Stimulated activated naive CD8-positive, alpha-beta T cell treated with anti-CD3 and anti-CD28 coated beads, Interleukin-15, Interleukin-2, amounts not matched to agents 100 ng/mL and 50 ng/mL, for 24 hours (primary cell): ENCODE measurements at regions not wholly inside any gene's neighbourhood (a gene's known extent, or its start where the extent isn't known, plus 50 kb on each side); places are given as distances from the start of the nearest gene placed in this dataset.

Experiments used
- H3K27ac Mint-ChIP-seq: one replicate; pipeline ENCODE4 v1.8.0; 2021; ENCODE audit warnings: mild to moderate bottlenecking, mixed read lengths
- H3K27me3 Mint-ChIP-seq: one replicate; pipeline ENCODE4 v1.8.0; 2021; ENCODE audit warnings: mixed read lengths
- H3K36me3 Mint-ChIP-seq: one replicate; pipeline ENCODE4 v1.8.0; 2021; ENCODE audit warnings: low read depth, mixed read lengths
- H3K4me1 Mint-ChIP-seq: one replicate; pipeline ENCODE4 v1.8.0; 2021; ENCODE audit warnings: low read depth, mixed read lengths
- H3K4me3 Mint-ChIP-seq: one replicate; pipeline ENCODE4 v1.8.0; 2021; ENCODE audit warnings: mild to moderate bottlenecking, mixed read lengths
- H3K9me3 Mint-ChIP-seq: one replicate; pipeline ENCODE4 v1.8.0; 2021; ENCODE audit warnings: mixed read lengths

- Mint-ChIP-seq H3K4me3 (no peak overlapping the region), H3K4me1 (peaks cover 4% of the 10 kb centered on the region), H3K36me3 (no peaks in the 10 kb centered on the region), H3K27me3 (no peaks in the 10 kb centered on the region), H3K9me3 (peaks cover 3% of the 10 kb centered on the region), H3K27ac (no peak overlapping the region)
These were observed 616.3 kb downstream of the LRFN5 start for GRCh38 chr14:42222924-42223471.

GRCh38 chr14:42214981-42215491, 608.4 kb downstream of the LRFN5 start:
- Mint-ChIP-seq H3K36me3 (no peaks in the 10 kb centered on the region), H3K9me3 (no peaks in the 10 kb centered on the region), H3K27ac (no peak overlapping the region), H3K27me3 (no peaks in the 10 kb centered on the region), H3K4me1 (no peaks in the 10 kb centered on the region), H3K4me3 (no peak overlapping the region)

GRCh38 chr14:42200957-42201356, 594.3 kb downstream of the LRFN5 start:
- Mint-ChIP-seq H3K4me3 (no peak overlapping the region), H3K36me3 (no peaks in the 10 kb centered on the region), H3K27ac (no peak overlapping the region), H3K4me1 (no peaks in the 10 kb centered on the region), H3K9me3 (peaks cover 4% of the 10 kb centered on the region), H3K27me3 (no peaks in the 10 kb centered on the region)

GRCh38 chr14:42198010-42198409, 591.3 kb downstream of the LRFN5 start:
- Mint-ChIP-seq H3K27me3 (no peaks in the 10 kb centered on the region), H3K27ac (no peak overlapping the region), H3K9me3 (no peaks in the 10 kb centered on the region), H3K36me3 (no peaks in the 10 kb centered on the region), H3K4me1 (no peaks in the 10 kb centered on the region), H3K4me3 (no peak overlapping the region)

GRCh38 chr14:42192738-42193653, 586.3 kb downstream of the LRFN5 start:
- Mint-ChIP-seq H3K4me1 (no peaks in the 10 kb centered on the region), H3K27ac (no peak overlapping the region), H3K4me3 (no peak overlapping the region), H3K9me3 (no peaks in the 10 kb centered on the region), H3K27me3 (no peaks in the 10 kb centered on the region), H3K36me3 (no peaks in the 10 kb centered on the region)

GRCh38 chr14:42190744-42191143, 584.1 kb downstream of the LRFN5 start:
- H3K27ac Mint-ChIP-seq, result no peak overlapping the region
- H3K4me1 Mint-ChIP-seq, result no peaks in the 10 kb centered on the region
- peaks cover 4% of the 10 kb centered on the region for H3K9me3 Mint-ChIP-seq
- no peak overlapping the region for H3K4me3 Mint-ChIP-seq
- no peaks in the 10 kb centered on the region for H3K36me3 Mint-ChIP-seq
- H3K27me3 Mint-ChIP-seq, result no peaks in the 10 kb centered on the region

GRCh38 chr14:42187846-42188245, 581.2 kb downstream of the LRFN5 start:
- H3K36me3 Mint-ChIP-seq, result no peaks in the 10 kb centered on the region
- no peak overlapping the region for H3K4me3 Mint-ChIP-seq
- H3K27ac Mint-ChIP-seq, result no peak overlapping the region
- H3K9me3 Mint-ChIP-seq, result peaks cover 5% of the 10 kb centered on the region
- H3K4me1 Mint-ChIP-seq, result no peaks in the 10 kb centered on the region
- H3K27me3 Mint-ChIP-seq, result no peaks in the 10 kb centered on the region

- no peak overlapping the region for H3K27ac Mint-ChIP-seq
- no peaks in the 10 kb centered on the region for H3K4me1 Mint-ChIP-seq
- H3K27me3 Mint-ChIP-seq, result no peaks in the 10 kb centered on the region
- H3K9me3 Mint-ChIP-seq, result peaks cover 5% of the 10 kb centered on the region
- no peaks in the 10 kb centered on the region for H3K36me3 Mint-ChIP-seq
- no peak overlapping the region for H3K4me3 Mint-ChIP-seq
These were observed 579.0 kb downstream of the LRFN5 start for GRCh38 chr14:42185718-42186117.

- H3K4me3 Mint-ChIP-seq, result no peak overlapping the region
- no peaks in the 10 kb centered on the region for H3K4me1 Mint-ChIP-seq
- H3K27me3 Mint-ChIP-seq, result no peaks in the 10 kb centered on the region
- no peaks in the 10 kb centered on the region for H3K36me3 Mint-ChIP-seq
- H3K9me3 Mint-ChIP-seq, result peaks cover 6% of the 10 kb centered on the region
- H3K27ac Mint-ChIP-seq, result no peak overlapping the region
These were observed 567.7 kb downstream of the LRFN5 start for GRCh38 chr14:42174357-42174756.

GRCh38 chr14:42173206-42173605, 566.5 kb downstream of the LRFN5 start:
- H3K27ac Mint-ChIP-seq, result no peak overlapping the region
- peaks cover 7% of the 10 kb centered on the region for H3K9me3 Mint-ChIP-seq
- no peaks in the 10 kb centered on the region for H3K27me3 Mint-ChIP-seq
- H3K4me3 Mint-ChIP-seq, result no peak overlapping the region
- H3K36me3 Mint-ChIP-seq, result no peaks in the 10 kb centered on the region
- no peaks in the 10 kb centered on the region for H3K4me1 Mint-ChIP-seq

GRCh38 chr14:42172304-42172703, 565.6 kb downstream of the LRFN5 start:
- Mint-ChIP-seq H3K9me3 (peaks cover 13% of the 10 kb centered on the region), H3K27ac (no peak overlapping the region), H3K36me3 (no peaks in the 10 kb centered on the region), H3K27me3 (no peaks in the 10 kb centered on the region), H3K4me3 (no peak overlapping the region), H3K4me1 (no peaks in the 10 kb centered on the region)

- Mint-ChIP-seq H3K27ac (no peak overlapping the region), H3K27me3 (no peaks in the 10 kb centered on the region), H3K36me3 (no peaks in the 10 kb centered on the region), H3K9me3 (peaks cover 11% of the 10 kb centered on the region), H3K4me1 (no peaks in the 10 kb centered on the region), H3K4me3 (no peak overlapping the region)
These were observed 556.5 kb downstream of the LRFN5 start for GRCh38 chr14:42163136-42163535.

GRCh38 chr14:42159138-42159537, 552.5 kb downstream of the LRFN5 start:
- Mint-ChIP-seq H3K4me3 (no peak overlapping the region), H3K27me3 (no peaks in the 10 kb centered on the region), H3K4me1 (no peaks in the 10 kb centered on the region), H3K36me3 (no peaks in the 10 kb centered on the region), H3K27ac (no peak overlapping the region), H3K9me3 (no peaks in the 10 kb centered on the region)

GRCh38 chr14:42149609-42150261, 543.1 kb downstream of the LRFN5 start:
- peaks cover 4% of the 10 kb centered on the region for H3K9me3 Mint-ChIP-seq
- H3K36me3 Mint-ChIP-seq, result no peaks in the 10 kb centered on the region
- H3K27me3 Mint-ChIP-seq, result no peaks in the 10 kb centered on the region

GRCh38 chr14:42145766-42146165, 539.1 kb downstream of the LRFN5 start:
- Mint-ChIP-seq H3K27me3 (no peaks in the 10 kb centered on the region), H3K4me3 (no peak overlapping the region), H3K4me1 (no peaks in the 10 kb centered on the region), H3K9me3 (peaks cover 4% of the 10 kb centered on the region), H3K27ac (no peak overlapping the region), H3K36me3 (no peaks in the 10 kb centered on the region)

More at GRCh38 chr14:42149609-42150261, 543.1 kb downstream of the LRFN5 start:
- Mint-ChIP-seq H3K4me3 (no peak overlapping the region), H3K4me1 (no peaks in the 10 kb centered on the region), H3K27ac (no peak overlapping the region)
